ENCODE measurements at regions not wholly inside any gene's neighbourhood (a gene's known extent, or its start where the extent isn't known, plus 50 kb on each side); places are given as distances from the start of the nearest gene placed in this dataset.
"Not testable (repeated sequence)": the region's sequence is repeated elsewhere in the genome, so short reads cannot be mapped to it uniquely, and the experiment has no call there.

DNA sequence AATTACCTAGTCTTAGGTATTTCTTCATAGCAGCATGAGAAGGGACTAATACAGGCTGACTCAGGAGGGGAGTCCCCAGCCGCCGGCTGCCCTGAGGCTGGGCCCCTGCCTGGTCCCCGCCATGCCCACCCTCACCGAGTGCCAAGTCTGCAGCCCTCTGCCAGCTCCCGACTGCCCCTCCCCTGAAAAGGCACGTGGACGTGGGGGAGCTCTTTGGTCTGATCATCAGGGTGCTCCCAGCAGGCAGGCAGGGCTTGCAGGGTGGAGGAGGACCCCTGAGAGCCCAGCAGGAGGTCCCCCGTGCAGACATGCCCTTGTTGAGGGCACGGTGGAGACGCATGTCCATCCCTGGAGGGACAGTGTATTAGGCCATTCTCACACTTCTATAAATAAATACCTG, 110.9 kb downstream of the UNCX start:
- no peak for DNase-seq

GRCh38 chr7:1344421-1344820, 111.7 kb downstream of the UNCX start:
- no peak for DNase-seq

DNA sequence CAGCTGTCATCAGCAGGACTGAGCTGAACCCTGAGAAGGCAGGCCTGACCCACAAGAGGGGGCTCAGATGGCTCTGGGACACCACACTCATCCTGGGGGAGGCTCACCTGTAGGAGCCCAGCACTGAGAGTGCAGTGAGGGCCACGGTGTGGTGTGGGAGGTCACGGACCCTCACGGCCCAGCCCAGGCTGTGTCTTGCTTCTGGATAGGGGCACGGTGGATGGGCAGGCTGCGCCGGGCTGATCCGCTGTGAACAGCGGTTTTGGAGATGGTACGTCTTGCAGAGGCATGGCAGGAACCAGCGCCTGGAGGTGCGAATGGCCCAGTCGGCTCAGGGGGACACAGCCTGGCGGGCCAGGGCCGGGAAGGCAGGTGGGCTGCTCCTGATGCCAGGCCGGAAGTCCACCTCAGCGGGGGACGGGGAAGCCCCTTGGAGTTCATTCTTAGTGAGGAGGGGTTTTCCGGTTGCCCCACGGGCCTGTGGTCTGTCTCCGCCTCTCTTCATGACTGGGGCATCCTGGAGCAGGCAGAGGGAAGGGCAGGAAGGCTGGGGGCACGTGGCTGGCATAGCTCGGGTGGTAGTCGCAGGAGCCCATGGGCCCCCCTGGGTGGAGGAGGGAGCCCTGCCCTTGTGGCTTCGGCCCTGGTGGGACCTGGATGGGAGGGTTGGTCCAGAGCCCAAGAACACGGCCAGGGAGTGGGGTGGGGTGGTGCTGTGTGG, 112.5 kb downstream of the UNCX start:
- DNase-seq = no peak

GRCh38 chr7:1345796-1346755, 113.2 kb downstream of the MICALL2 start:
- DNase-seq = no peak

DNA sequence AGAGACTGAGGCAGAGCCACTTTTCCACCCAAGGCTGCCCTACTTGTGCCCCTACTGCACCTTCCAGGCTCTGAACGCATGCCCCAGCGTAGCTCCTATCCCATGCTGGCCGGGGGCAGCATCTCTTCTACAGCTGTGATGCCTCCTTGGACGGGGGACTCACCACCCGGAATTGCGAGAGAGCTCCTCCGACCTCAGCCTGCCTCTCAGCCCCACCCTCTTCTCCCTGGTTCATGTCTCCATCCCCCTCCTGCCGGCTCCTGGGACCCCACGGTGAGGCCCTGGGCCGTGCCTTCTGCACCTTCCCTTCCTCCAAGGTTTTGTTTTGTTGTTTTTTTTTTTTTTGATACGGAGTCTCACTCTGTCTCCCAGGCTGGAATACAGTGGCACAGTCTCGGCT, 112.4 kb downstream of the MICALL2 start:
- DNase-seq = no peak

GRCh38 chr7:1348096-1348822, 111.0 kb downstream of the MICALL2 start:
- DNase-seq = no peak

DNA sequence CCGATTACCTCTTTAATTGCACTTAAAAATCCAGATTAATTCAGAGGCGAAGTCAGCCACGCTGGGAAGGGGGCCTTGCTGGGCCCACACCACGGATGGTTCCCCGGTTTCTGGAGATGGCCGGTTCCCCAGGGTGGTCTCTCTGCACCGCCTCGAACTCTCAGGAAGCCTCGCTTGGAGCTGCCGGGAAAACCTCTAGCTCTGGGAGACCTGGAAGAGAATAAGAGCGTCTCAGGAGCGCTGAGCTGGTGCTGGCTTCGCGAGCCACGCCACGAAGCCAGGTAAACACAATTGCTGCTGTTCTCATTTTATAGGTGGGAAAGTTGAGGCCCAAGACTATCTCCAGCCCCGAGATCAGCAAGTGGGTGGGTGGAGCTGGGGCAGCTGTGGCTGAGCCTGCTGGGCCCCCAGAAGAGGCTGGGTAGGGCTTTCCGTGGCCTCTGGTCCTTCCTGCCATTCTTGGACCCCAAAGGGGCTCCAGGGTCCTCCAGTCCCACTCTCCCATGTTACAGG, 110.4 kb downstream of the MICALL2 start:
- no peak for DNase-seq

DNA sequence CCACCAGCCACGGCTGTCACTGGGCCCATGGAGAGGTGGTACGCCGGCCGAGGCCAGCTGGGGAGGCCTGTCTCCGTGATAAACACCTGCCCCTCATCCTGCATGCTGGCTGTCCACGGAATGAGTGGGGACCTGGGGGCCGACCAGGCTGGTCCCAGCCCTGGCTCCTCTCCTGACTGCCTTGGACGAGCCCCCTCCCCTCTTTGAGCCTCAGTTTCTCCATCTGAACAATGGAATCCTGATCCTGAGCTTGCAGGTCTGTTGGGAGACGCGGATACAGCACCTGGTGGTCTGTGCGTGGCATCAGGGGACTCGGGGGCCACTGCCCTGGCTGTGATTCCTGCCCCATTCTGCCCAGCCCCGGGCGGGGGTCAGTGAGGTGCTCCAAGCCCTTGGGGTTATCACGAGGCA, 109.9 kb downstream of the MICALL2 start:
- no peak for DNase-seq

- no peak for DNase-seq
These were observed 107.2 kb downstream of the MICALL2 start for GRCh38 chr7:1351881-1352625.

DNA sequence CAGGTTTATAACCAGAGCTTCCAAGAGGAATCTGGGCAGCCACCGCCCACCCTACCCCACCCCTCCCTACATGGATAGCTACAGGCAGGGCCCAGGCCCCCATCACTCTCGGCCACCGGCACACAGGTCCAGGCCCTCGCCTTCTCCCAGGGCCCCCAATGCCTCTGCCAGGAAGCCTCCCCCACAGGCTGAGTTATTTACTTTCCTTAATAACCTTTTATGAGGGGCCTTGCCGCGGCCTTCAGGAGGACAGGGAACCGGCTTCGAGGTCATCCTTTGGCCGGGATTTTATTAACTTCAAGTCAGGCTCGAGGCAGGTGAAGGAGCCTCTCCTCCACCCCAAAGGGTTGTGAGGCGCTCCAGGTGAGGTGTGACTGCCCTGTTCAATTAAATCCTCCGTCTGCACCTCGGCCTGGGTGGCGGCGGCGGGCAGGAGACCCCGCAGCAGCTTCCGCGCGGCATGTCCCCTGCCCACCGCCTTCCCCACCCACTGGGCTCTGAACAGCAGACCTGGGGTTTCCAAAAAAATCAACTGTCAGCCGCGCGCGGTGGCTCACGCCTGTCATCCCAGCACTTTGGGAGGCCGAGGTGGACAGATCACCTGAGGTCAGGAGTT, 106.5 kb downstream of the MICALL2 start:
- no peak for DNase-seq

- no peak for DNase-seq
These were observed 104.4 kb downstream of the MICALL2 start for GRCh38 chr7:1354661-1355567.

DNA sequence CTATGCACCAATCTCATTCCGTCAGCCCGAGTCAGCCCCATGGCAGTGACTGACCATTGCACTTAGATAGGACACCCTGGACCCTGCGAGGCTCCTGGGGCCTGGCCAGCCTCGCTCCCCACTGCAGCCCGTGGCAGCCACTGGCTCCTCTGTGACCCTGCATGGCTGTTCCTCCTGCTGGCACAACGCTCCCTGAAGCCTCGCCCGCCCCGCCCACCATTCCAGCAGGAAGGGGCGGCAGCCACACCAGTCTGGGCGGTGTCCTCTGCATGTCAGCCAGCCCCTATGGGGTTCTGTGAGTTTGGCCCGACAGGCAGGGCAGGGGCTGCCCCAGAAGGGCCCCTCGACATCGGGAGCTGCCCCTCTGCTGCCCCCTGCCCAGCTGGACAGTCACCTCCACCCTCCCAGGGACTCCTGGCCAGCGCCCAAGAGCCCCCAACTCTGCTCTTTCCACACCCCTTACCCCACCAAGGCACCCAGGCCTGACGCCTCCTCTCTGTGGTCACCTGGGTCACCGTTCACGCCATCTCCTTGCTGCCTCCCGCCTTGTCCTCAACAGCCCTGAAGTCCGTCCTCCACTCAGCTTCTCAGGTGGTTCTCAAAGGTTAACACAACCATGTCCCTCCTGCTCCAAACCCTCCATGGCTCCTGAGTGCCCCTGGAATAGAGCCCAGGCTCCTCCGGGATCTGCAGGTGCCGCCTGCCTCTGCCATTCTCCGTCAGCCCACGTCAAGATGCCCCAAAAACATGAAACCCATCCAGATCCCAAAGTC, 103.5 kb downstream of the MICALL2 start:
- no peak for DNase-seq

DNA sequence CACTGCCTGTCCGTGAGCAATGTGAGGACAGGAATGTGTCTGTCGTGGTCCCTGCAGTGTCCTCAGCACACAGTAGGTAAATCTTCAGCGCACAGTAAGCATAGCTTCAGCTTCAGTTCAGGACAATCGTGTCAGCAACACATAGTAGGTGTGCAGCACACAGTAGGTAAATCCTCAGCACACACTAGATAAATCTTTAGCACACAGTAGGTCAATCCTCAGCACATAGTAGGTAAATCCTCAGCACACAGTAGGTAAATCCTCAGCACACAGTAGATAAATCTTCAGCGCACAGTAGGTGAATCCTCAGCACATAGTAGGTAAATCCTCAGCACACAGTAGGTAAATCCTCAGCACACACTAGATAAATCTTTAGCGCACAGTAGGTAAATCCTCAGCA, 102.4 kb downstream of the MICALL2 start:
- DNase-seq = not testable (repeated sequence)

GRCh38 chr7:1357260-1357600, 102.0 kb downstream of the MICALL2 start:
- not testable (repeated sequence) for DNase-seq

DNA sequence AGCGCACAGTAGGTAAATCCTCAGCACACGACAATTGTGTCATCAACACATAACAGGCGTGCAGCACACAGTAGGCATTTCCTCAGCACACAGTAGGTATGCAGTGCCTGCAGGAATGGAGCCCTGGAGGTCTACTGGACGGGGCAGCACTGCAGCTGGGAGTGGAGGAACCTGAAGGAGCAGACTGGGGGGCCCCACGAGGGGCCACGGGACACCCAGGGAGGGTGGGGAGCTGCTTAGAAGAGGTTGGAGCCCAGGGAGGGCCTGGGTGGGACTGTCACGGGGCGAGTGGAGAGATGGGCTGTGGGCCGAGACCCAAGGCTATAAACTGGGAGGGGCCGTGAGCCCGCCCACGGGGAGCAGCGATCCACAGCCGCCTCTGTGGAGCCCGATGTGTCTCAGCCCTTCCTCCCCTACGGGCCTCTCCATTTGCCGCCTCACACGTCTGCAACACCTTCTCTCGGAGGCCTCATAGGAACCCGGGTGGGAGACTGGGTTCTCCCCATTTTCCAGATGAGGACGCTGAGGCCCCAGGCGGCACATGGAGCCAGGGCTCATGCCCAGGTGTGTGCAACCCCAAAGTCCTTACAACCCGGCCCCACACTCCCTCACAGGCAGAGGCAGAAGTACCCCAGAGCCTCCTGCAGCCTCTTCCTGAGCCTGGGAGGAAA, 101.5 kb downstream of the MICALL2 start:
- no peak for DNase-seq

- DNase-seq = no peak
These were observed 100.8 kb downstream of the MICALL2 start for GRCh38 chr7:1358376-1359050.

GRCh38 chr7:1359051-1359400, 100.2 kb downstream of the MICALL2 start:
- no peak for DNase-seq

- DNase-seq = no peak
These were observed 99.4 kb downstream of the MICALL2 start for GRCh38 chr7:1359681-1360485.
